ENCODE measurements at regions not wholly inside any gene's neighbourhood (a gene's known extent, or its start where the extent isn't known, plus 50 kb on each side); places are given as distances from the start of the nearest gene placed in this dataset.

DNA sequence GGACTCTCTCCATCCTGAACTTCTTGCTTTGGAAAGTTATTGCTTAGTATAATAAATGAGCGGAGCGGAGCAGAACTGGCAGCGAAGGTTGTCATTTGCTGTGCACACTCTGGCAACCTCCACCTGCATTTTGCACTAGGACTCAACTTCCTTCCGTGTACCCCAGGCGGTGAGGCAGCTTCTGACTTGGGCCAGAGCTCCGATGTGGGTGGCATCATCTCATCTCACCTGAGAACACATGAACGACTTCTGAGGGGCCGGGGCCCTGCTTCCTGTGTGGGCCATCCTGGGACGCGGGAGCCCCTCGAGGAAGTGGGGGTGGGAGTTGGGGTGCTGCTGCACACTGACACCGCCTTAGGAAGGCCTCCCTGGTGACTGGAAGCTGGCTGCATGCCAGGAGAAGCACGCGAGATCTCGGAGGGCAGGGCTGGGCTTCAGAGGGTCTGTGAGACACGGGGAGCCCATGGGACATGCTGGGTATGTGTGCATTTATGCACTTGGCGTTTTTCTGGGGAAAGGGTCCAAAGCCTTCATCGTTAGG, 56.5 kb upstream of the COL5A1 start:
- TF ChIP-seq, protein P1, sequence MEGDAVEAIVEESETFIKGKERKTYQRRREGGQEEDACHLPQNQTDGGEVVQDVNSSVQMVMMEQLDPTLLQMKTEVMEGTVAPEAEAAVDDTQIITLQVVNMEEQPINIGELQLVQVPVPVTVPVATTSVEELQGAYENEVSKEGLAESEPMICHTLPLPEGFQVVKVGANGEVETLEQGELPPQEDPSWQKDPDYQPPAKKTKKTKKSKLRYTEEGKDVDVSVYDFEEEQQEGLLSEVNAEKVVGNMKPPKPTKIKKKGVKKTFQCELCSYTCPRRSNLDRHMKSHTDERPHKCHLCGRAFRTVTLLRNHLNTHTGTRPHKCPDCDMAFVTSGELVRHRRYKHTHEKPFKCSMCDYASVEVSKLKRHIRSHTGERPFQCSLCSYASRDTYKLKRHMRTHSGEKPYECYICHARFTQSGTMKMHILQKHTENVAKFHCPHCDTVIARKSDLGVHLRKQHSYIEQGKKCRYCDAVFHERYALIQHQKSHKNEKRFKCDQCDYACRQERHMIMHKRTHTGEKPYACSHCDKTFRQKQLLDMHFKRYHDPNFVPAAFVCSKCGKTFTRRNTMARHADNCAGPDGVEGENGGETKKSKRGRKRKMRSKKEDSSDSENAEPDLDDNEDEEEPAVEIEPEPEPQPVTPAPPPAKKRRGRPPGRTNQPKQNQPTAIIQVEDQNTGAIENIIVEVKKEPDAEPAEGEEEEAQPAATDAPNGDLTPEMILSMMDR (IDR thresholded peaks at IDR 0.05), result no peak
- TF ChIP-seq POLR2A (IDR thresholded peaks at IDR 0.05), result no peak
- TF ChIP-seq POLR2AphosphoS5 (IDR thresholded peaks at IDR 0.05), result no peak
- TF ChIP-seq EP300 (IDR thresholded peaks at IDR 0.05), result no peak
